ENCODE measurements at regions not wholly inside any gene's neighbourhood (a gene's known extent, or its start where the extent isn't known, plus 50 kb on each side); places are given as distances from the start of the nearest gene placed in this dataset.

- H3K9me3 ChIP-seq (ENCODE audit: control insufficient read depth, low read length, poor library complexity, severe bottlenecking), result no peaks in the 10 kb centered on the region
- ATAC-seq, result no peak
- Mint-ChIP-seq H3K27me3 (no peaks in the 10 kb centered on the region), H3K4me1 (no peaks in the 10 kb centered on the region), H3K4me3 (no peak overlapping the region), H3K27ac (no peak overlapping the region), H3K36me3 (ENCODE audit: low read depth) (no peaks in the 10 kb centered on the region)
- DNase-seq, result no peak
These were observed 102.5 kb upstream of the SSTR1 start for GRCh38 chr14:38105106-38105702.

- Mint-ChIP-seq H3K4me3 (no peak overlapping the region), H3K27ac (no peak overlapping the region), H3K27me3 (no peaks in the 10 kb centered on the region), H3K4me1 (no peaks in the 10 kb centered on the region), H3K36me3 (ENCODE audit: low read depth) (no peaks in the 10 kb centered on the region)
- H3K9me3 ChIP-seq (ENCODE audit: control insufficient read depth, low read length, poor library complexity, severe bottlenecking), result no peaks in the 10 kb centered on the region
- ATAC-seq (no peak), DNase-seq (no peak)
These were observed 100.5 kb upstream of the SSTR1 start for GRCh38 chr14:38107216-38107631.

DNA sequence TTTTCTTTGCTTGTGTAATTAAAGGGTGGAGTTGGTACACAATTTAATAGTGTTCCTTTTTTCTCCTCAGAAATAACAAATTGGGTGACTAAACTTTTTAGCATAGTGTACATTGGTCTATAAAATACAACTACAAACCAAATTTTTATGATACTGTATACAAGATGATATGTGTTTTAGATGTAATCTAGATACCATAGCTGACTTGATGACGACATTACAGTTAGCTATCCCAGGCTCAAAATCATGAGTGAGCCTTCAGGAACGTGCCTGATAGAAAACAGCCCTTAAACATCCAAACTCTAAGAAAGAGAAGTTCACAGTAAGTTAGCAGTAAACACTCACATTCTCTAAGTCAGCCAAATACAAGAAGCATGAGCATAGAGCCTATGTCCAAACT lies 99.0 kb upstream of the SSTR1 start:
- ATAC-seq, result no peak
- Mint-ChIP-seq H3K27me3 (no peaks in the 10 kb centered on the region), H3K36me3 (ENCODE audit: low read depth) (no peaks in the 10 kb centered on the region), H3K4me1 (no peaks in the 10 kb centered on the region), H3K4me3 (no peak overlapping the region), H3K27ac (no peak overlapping the region)
- DNase-seq, result no peak
- H3K9me3 ChIP-seq (ENCODE audit: control insufficient read depth, low read length, poor library complexity, severe bottlenecking), result no peaks in the 10 kb centered on the region

GRCh38 chr14:38110258-38110657 lies 97.4 kb upstream of the SSTR1 start:
- no peak for DNase-seq
- Mint-ChIP-seq H3K27ac (no peak overlapping the region), H3K27me3 (no peaks in the 10 kb centered on the region), H3K36me3 (ENCODE audit: low read depth) (no peaks in the 10 kb centered on the region), H3K4me1 (no peaks in the 10 kb centered on the region), H3K4me3 (no peak overlapping the region)
- no peaks in the 10 kb centered on the region for H3K9me3 ChIP-seq (ENCODE audit: control insufficient read depth, low read length, poor library complexity, severe bottlenecking)
- no peak for ATAC-seq

- no peak for DNase-seq
- Mint-ChIP-seq H3K36me3 (ENCODE audit: low read depth) (no peaks in the 10 kb centered on the region), H3K4me1 (no peaks in the 10 kb centered on the region), H3K27ac (no peak overlapping the region), H3K4me3 (no peak overlapping the region), H3K27me3 (no peaks in the 10 kb centered on the region)
- H3K9me3 ChIP-seq (ENCODE audit: control insufficient read depth, low read length, poor library complexity, severe bottlenecking), result no peaks in the 10 kb centered on the region
- ATAC-seq, result no peak
These were observed 96.7 kb upstream of the SSTR1 start for GRCh38 chr14:38111046-38111445.

DNA sequence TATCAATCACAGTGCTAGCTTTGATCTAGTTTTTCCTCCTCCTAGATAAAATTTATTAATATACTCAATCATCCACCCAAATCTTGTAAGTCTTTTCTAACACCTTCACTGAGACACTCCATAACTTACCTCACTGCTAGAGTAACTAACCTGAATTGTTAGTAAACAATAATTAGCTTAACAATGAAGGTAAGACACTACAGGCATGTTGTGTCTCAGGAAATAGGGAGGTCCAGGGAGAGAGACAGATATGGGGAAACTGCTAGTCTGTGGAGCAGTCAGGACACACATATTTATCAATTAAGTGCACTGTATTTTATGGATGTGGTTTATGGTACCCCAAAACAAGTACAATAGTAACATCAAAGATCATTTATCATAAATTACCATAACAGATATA lies 94.2 kb upstream of the SSTR1 start:
- no peaks in the 10 kb centered on the region for H3K27me3 Mint-ChIP-seq
- H3K4me1 Mint-ChIP-seq, result no peaks in the 10 kb centered on the region
- ATAC-seq (no peak), DNase-seq (no peak)
- no peaks in the 10 kb centered on the region for H3K36me3 Mint-ChIP-seq (ENCODE audit: low read depth)
- H3K4me3 Mint-ChIP-seq, result no peak overlapping the region
- H3K27ac Mint-ChIP-seq, result no peak overlapping the region
- no peaks in the 10 kb centered on the region for H3K9me3 ChIP-seq (ENCODE audit: control insufficient read depth, low read length, poor library complexity, severe bottlenecking)

GRCh38 chr14:38116895-38117294 lies 90.8 kb upstream of the SSTR1 start:
- DNase-seq (no peak), ATAC-seq (no peak)
- peaks cover 3% of the 10 kb centered on the region for H3K4me1 Mint-ChIP-seq
- no peaks in the 10 kb centered on the region for H3K9me3 ChIP-seq (ENCODE audit: control insufficient read depth, low read length, poor library complexity, severe bottlenecking)
- no peak overlapping the region for H3K27ac Mint-ChIP-seq
- no peaks in the 10 kb centered on the region for H3K27me3 Mint-ChIP-seq
- H3K36me3 Mint-ChIP-seq (ENCODE audit: low read depth), result no peaks in the 10 kb centered on the region
- H3K4me3 Mint-ChIP-seq, result no peak overlapping the region

- Mint-ChIP-seq H3K4me3 (no peak overlapping the region), H3K4me1 (peaks cover 4% of the 10 kb centered on the region), H3K27ac (no peak overlapping the region), H3K27me3 (no peaks in the 10 kb centered on the region), H3K36me3 (ENCODE audit: low read depth) (no peaks in the 10 kb centered on the region)
- no peaks in the 10 kb centered on the region for H3K9me3 ChIP-seq (ENCODE audit: control insufficient read depth, low read length, poor library complexity, severe bottlenecking)
- ATAC-seq (no peak), DNase-seq (no peak)
These were observed 87.6 kb upstream of the SSTR1 start for GRCh38 chr14:38120109-38120508.

- H3K27ac Mint-ChIP-seq, result no peak overlapping the region
- ATAC-seq (no peak), DNase-seq (no peak)
- no peaks in the 10 kb centered on the region for H3K36me3 Mint-ChIP-seq (ENCODE audit: low read depth)
- no peak overlapping the region for H3K4me3 Mint-ChIP-seq
- H3K27me3 Mint-ChIP-seq, result no peaks in the 10 kb centered on the region
- H3K4me1 Mint-ChIP-seq, result peaks cover 5% of the 10 kb centered on the region
- no peaks in the 10 kb centered on the region for H3K9me3 ChIP-seq (ENCODE audit: control insufficient read depth, low read length, poor library complexity, severe bottlenecking)
These were observed 86.2 kb upstream of the SSTR1 start for GRCh38 chr14:38121320-38122020.

DNA sequence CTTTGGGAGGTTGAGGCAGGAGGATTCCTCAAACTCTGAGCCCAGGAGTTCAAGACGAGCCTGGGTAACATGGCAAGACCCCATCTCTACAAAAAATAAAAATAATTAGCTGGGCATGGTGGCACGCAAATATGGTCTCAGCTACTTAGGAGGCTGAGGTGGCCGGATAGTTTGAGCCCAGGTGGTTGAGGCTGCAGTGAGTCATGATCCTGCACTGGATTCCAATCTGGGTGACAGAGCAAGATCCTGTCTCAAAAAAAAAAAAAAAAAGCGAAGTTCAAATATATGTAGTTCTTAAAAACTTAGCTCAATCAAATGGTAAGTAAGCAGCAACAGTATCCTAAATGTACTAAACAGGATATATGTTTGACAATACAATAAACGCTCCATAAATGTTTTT lies 85.5 kb upstream of the SSTR1 start:
- H3K9me3 ChIP-seq (ENCODE audit: control insufficient read depth, low read length, poor library complexity, severe bottlenecking), result no peaks in the 10 kb centered on the region
- H3K27me3 Mint-ChIP-seq, result no peaks in the 10 kb centered on the region
- no peak overlapping the region for H3K4me3 Mint-ChIP-seq
- no peak overlapping the region for H3K27ac Mint-ChIP-seq
- H3K4me1 Mint-ChIP-seq, result peaks cover 5% of the 10 kb centered on the region
- no peaks in the 10 kb centered on the region for H3K36me3 Mint-ChIP-seq (ENCODE audit: low read depth)
- DNase-seq, result no peak
- no peak for ATAC-seq

DNA sequence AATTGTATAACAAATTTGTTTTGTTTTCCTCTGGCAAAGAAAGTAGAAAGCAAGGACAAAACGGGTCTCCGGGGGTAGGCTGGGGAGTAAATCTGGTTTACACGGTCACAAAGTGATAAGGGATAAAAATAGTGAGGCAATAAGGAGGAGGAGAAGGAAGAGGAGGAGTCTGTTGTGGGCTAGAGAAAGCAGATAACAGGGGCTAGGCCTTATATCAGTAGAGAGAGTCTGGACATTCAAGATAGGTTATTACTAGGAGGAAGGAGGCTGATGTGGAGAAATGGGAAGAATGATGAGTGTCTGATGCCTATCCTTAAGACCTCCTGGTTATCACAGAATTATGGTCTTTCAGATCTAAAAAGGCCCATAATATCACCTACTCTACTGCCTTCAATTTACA lies 83.2 kb upstream of the SSTR1 start:
- no peaks in the 10 kb centered on the region for H3K36me3 Mint-ChIP-seq (ENCODE audit: low read depth)
- DNase-seq (no peak), ATAC-seq (no peak)
- H3K4me1 Mint-ChIP-seq, result peaks cover 5% of the 10 kb centered on the region
- H3K4me3 Mint-ChIP-seq, result no peak overlapping the region
- H3K9me3 ChIP-seq (ENCODE audit: control insufficient read depth, low read length, poor library complexity, severe bottlenecking), result no peaks in the 10 kb centered on the region
- H3K27me3 Mint-ChIP-seq, result no peaks in the 10 kb centered on the region
- H3K27ac Mint-ChIP-seq, result no peak overlapping the region

- ATAC-seq (no peak), DNase-seq (no peak)
- Mint-ChIP-seq H3K4me1 (peaks cover 8% of the 10 kb centered on the region), H3K27me3 (no peaks in the 10 kb centered on the region), H3K4me3 (no peak overlapping the region), H3K27ac (no peak overlapping the region), H3K36me3 (ENCODE audit: low read depth) (no peaks in the 10 kb centered on the region)
- H3K9me3 ChIP-seq (ENCODE audit: control insufficient read depth, low read length, poor library complexity, severe bottlenecking), result no peaks in the 10 kb centered on the region
These were observed 82.1 kb upstream of the SSTR1 start for GRCh38 chr14:38125481-38126037.

GRCh38 chr14:38127356-38127755 lies 80.3 kb upstream of the SSTR1 start:
- H3K4me1 Mint-ChIP-seq, result peaks cover 5% of the 10 kb centered on the region
- DNase-seq, result no peak
- H3K36me3 Mint-ChIP-seq (ENCODE audit: low read depth), result no peaks in the 10 kb centered on the region
- no peak overlapping the region for H3K27ac Mint-ChIP-seq
- no peaks in the 10 kb centered on the region for H3K9me3 ChIP-seq (ENCODE audit: control insufficient read depth, low read length, poor library complexity, severe bottlenecking)
- no peak overlapping the region for H3K4me3 Mint-ChIP-seq
- no peaks in the 10 kb centered on the region for H3K27me3 Mint-ChIP-seq
- no peak for ATAC-seq

- H3K9me3 ChIP-seq (ENCODE audit: control insufficient read depth, low read length, poor library complexity, severe bottlenecking), result no peaks in the 10 kb centered on the region
- Mint-ChIP-seq H3K4me1 (peaks cover 5% of the 10 kb centered on the region), H3K27ac (no peak overlapping the region), H3K27me3 (no peaks in the 10 kb centered on the region), H3K36me3 (ENCODE audit: low read depth) (no peaks in the 10 kb centered on the region), H3K4me3 (no peak overlapping the region)
- DNase-seq, result no peak
- ATAC-seq, result no peak
These were observed 79.9 kb upstream of the SSTR1 start for GRCh38 chr14:38127784-38128183.
